Liver (tissue), 3 donors: ENCODE measurements at regions not wholly inside any gene's neighbourhood (a gene's known extent, or its start where the extent isn't known, plus 50 kb on each side); places are given as distances from the start of the nearest gene placed in this dataset.

Source experiments
- CTCF ChIP-seq: fragments of 150-350 bp; IDR thresholded peaks from 2 replicates; pipeline ENCODE4 v1.5.1; 2017; ENCODE audit warnings: improper control_type of control experiment, low read depth, low read length; ENCODE audit not compliant: missing input control
- EGR1 ChIP-seq, 2 donors: IDR thresholded peaks; 2 replicates each; pipeline ENCODE4 v1.6.1; 2016 to 2018; ENCODE audit warnings: antibody characterized with exemption in 2 of 2, low read depth in 2 of 2
- GABPA ChIP-seq, 2 donors: IDR thresholded peaks in 1 of 2; conservative IDR thresholded peaks in 1 of 2; 2 replicates each; pipeline ENCODE4 v1.6.1; 2016; ENCODE audit warnings: antibody characterized with exemption in 2 of 2, mild to moderate bottlenecking in 1 of 2, moderate library complexity in 1 of 2
- JUND ChIP-seq, 2 donors: IDR thresholded peaks; 2 replicates each; pipeline ENCODE4 v1.6.1; 2016; ENCODE audit warnings: antibody characterized with exemption in 2 of 2
- RAD21 ChIP-seq, 2 donors: IDR thresholded peaks; 2 replicates each; pipeline ENCODE4 v1.6.1; 2016; ENCODE audit warnings: antibody characterized with exemption in 2 of 2, mild to moderate bottlenecking in 2 of 2
- YY1 ChIP-seq: IDR thresholded peaks from 2 replicates; pipeline ENCODE4 v1.6.1; 2016; ENCODE audit warnings: antibody characterized with exemption, mild to moderate bottlenecking
- TF ChIP-seq, protein P1 (sequence below): IDR thresholded peaks from 2 replicates; pipeline ENCODE4 v1.6.1; 2016; ENCODE audit warnings: antibody characterized with exemption
- TF ChIP-seq, protein P2 (sequence below): IDR thresholded peaks from 2 replicates; pipeline ENCODE4 v1.6.1; 2016; ENCODE audit warnings: antibody characterized with exemption, mild to moderate bottlenecking
- donor health status: healthy.
- donor health status: healthy.

DNA sequence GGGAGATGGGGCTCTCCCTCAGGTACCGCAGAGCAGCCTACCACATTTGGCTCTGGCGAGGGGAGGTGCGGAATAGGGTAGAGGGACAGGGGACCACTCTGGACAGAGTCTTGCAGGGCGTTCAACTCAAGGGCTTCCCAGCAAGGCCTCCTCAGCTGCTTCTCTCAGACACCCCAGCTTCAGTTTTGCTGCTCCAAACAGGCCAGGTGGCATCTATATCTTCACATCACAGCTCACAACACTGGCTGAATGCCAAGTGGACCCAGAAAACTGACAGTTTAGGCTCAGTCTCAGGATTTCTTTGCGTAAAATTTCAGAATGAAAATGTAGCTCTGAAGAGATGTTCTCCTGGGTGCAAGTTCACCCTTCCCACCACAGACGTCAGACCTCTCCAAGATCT is 592.6 kb upstream of the ADAMTS16 start:
- TF ChIP-seq CTCF (no peak), YY1 (no peak), EGR1 (IDR thresholded peaks at IDR 0.05; ENCODE audit: low read depth in 2 of 2) (no peak), GABPA (IDR thresholded peaks at IDR 0.05 in 1 of 2, conservative IDR thresholded peaks at IDR 0.05 in 1 of 2) (no peak), RAD21 (IDR thresholded peaks at IDR 0.05) (no peak), JUND (IDR thresholded peaks at IDR 0.05) (no peak)
- TF ChIP-seq, protein P1, sequence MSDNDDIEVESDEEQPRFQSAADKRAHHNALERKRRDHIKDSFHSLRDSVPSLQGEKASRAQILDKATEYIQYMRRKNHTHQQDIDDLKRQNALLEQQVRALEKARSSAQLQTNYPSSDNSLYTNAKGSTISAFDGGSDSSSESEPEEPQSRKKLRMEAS: no peak
- TF ChIP-seq, protein P2, sequence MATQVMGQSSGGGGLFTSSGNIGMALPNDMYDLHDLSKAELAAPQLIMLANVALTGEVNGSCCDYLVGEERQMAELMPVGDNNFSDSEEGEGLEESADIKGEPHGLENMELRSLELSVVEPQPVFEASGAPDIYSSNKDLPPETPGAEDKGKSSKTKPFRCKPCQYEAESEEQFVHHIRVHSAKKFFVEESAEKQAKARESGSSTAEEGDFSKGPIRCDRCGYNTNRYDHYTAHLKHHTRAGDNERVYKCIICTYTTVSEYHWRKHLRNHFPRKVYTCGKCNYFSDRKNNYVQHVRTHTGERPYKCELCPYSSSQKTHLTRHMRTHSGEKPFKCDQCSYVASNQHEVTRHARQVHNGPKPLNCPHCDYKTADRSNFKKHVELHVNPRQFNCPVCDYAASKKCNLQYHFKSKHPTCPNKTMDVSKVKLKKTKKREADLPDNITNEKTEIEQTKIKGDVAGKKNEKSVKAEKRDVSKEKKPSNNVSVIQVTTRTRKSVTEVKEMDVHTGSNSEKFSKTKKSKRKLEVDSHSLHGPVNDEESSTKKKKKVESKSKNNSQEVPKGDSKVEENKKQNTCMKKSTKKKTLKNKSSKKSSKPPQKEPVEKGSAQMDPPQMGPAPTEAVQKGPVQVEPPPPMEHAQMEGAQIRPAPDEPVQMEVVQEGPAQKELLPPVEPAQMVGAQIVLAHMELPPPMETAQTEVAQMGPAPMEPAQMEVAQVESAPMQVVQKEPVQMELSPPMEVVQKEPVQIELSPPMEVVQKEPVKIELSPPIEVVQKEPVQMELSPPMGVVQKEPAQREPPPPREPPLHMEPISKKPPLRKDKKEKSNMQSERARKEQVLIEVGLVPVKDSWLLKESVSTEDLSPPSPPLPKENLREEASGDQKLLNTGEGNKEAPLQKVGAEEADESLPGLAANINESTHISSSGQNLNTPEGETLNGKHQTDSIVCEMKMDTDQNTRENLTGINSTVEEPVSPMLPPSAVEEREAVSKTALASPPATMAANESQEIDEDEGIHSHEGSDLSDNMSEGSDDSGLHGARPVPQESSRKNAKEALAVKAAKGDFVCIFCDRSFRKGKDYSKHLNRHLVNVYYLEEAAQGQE: no peak
